ENCODE measurements at regions not wholly inside any gene's neighbourhood (a gene's known extent, or its start where the extent isn't known, plus 50 kb on each side); places are given as distances from the start of the nearest gene placed in this dataset.

DNA sequence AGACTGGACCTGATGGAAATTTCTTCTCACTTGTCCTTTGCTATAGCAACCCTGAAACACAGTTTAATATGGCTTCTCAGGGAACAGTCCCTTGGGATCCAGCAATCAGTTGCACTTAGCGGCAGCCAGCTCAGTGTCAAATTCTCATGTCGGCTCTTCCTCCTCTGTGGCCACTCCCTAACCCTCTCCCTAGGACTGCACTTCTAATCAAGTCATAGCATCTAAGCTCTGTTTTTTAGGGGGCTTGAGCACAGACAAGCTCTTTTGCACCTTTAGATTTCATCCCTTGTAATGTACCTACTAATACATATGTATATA is 250.5 kb upstream of the TLE3 start:
- TF ChIP-seq TCF3 (IDR thresholded peaks at IDR 0.05; ENCODE audit: borderline replicate concordance, insufficient read depth, low read depth, low read length) (no peak), JUND (IDR thresholded peaks at IDR 0.05; ENCODE audit: low read depth, low read length) (no peak), POLR2A (IDR thresholded peaks at IDR 0.05; ENCODE audit: low read depth, low read length) (no peak), BCL11A (IDR thresholded peaks at IDR 0.05; ENCODE audit: low read depth, low read length) (no peak), RAD21 (IDR thresholded peaks at IDR 0.05; ENCODE audit: insufficient read depth, low read depth, low read length) (no peak), NR2C2 (IDR thresholded peaks at IDR 0.05; ENCODE audit: borderline replicate concordance, control insufficient read depth, insufficient read length, low read depth) (no peak), SRF (IDR thresholded peaks at IDR 0.05; ENCODE audit: low read depth in 2 of 2, low read length in 2 of 2) (no peak), CHD4 (IDR thresholded peaks at IDR 0.05) (no peak)
- TF ChIP-seq, protein P1, sequence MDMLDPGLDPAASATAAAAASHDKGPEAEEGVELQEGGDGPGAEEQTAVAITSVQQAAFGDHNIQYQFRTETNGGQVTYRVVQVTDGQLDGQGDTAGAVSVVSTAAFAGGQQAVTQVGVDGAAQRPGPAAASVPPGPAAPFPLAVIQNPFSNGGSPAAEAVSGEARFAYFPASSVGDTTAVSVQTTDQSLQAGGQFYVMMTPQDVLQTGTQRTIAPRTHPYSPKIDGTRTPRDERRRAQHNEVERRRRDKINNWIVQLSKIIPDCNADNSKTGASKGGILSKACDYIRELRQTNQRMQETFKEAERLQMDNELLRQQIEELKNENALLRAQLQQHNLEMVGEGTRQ (IDR thresholded peaks at IDR 0.05; ENCODE audit: borderline replicate concordance, low read depth, low read length), result no peak
- TF ChIP-seq, protein P2, sequence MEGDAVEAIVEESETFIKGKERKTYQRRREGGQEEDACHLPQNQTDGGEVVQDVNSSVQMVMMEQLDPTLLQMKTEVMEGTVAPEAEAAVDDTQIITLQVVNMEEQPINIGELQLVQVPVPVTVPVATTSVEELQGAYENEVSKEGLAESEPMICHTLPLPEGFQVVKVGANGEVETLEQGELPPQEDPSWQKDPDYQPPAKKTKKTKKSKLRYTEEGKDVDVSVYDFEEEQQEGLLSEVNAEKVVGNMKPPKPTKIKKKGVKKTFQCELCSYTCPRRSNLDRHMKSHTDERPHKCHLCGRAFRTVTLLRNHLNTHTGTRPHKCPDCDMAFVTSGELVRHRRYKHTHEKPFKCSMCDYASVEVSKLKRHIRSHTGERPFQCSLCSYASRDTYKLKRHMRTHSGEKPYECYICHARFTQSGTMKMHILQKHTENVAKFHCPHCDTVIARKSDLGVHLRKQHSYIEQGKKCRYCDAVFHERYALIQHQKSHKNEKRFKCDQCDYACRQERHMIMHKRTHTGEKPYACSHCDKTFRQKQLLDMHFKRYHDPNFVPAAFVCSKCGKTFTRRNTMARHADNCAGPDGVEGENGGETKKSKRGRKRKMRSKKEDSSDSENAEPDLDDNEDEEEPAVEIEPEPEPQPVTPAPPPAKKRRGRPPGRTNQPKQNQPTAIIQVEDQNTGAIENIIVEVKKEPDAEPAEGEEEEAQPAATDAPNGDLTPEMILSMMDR (IDR thresholded peaks at IDR 0.05 in 2 of 3, conservative IDR thresholded peaks at IDR 0.05 in 1 of 3; ENCODE audit: control insufficient read depth in 2 of 3, extremely low read depth in 1 of 3, insufficient read depth in 1 of 3, low read depth in 3 of 3, low read length in 3 of 3), result no peak
- TF ChIP-seq, protein P3, sequence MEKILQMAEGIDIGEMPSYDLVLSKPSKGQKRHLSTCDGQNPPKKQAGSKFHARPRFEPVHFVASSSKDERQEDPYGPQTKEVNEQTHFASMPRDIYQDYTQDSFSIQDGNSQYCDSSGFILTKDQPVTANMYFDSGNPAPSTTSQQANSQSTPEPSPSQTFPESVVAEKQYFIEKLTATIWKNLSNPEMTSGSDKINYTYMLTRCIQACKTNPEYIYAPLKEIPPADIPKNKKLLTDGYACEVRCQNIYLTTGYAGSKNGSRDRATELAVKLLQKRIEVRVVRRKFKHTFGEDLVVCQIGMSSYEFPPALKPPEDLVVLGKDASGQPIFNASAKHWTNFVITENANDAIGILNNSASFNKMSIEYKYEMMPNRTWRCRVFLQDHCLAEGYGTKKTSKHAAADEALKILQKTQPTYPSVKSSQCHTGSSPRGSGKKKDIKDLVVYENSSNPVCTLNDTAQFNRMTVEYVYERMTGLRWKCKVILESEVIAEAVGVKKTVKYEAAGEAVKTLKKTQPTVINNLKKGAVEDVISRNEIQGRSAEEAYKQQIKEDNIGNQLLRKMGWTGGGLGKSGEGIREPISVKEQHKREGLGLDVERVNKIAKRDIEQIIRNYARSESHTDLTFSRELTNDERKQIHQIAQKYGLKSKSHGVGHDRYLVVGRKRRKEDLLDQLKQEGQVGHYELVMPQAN (conservative IDR thresholded peaks at IDR 0.05), result no peak
